Tibial nerve (tissue), 4 donors: ENCODE measurements at regions not wholly inside any gene's neighbourhood (a gene's known extent, or its start where the extent isn't known, plus 50 kb on each side); places are given as distances from the start of the nearest gene placed in this dataset.

Source experiments
- DNase-seq, 2 donors: peaks; one replicate each; pipeline ENCODE4 v3.0.0-alpha.2; 2019; ENCODE audit warnings: low spot score in 2 of 2
- H3K27ac ChIP-seq, 4 donors: fragments of 200-600 bp; sonication (generic) in 3 of 4; one replicate each; pipeline ENCODE4 v1.5.1; 2017 to 2019; ENCODE audit warnings: mild to moderate bottlenecking in 1 of 4
- H3K27me3 ChIP-seq, 2 donors: fragments of 200-600 bp; sonication (generic) in 1 of 2; one replicate each; pipeline versions ENCODE4 v1.5.1 to v1.6.0; 2017 to 2019
- H3K36me3 ChIP-seq, 3 donors: fragments of 200-600 bp; sonication (generic); one replicate each; pipeline ENCODE4 v1.5.1; 2018 to 2019
- H3K4me1 ChIP-seq, 4 donors: fragments of 200-600 bp; sonication (generic) in 3 of 4; one replicate each; pipeline ENCODE4 v1.5.1; 2017 to 2019
- H3K4me3 ChIP-seq, 4 donors: fragments of 200-600 bp; sonication (generic) in 3 of 4; one replicate each; pipeline ENCODE4 v1.5.1; 2017 to 2019; ENCODE audit warnings: mild to moderate bottlenecking in 1 of 4, moderate library complexity in 1 of 4
- H3K9me3 ChIP-seq, 4 donors: fragments of 200-600 bp; sonication (generic) in 3 of 4; one replicate each; pipeline ENCODE4 v1.5.1; 2017 to 2019
- EP300 ChIP-seq, 2 donors: sonication (generic); formaldehyde crosslinking; IDR thresholded peaks; one replicate each; pipeline ENCODE4 v1.6.1; 2017; ENCODE audit warnings: antibody characterized with exemption in 2 of 2, mild to moderate bottlenecking in 1 of 2
- POLR2A ChIP-seq, 2 donors: fragments of 450-650 bp; IDR thresholded peaks; one replicate each; pipeline ENCODE4 v1.6.1; 2017; ENCODE audit warnings: antibody characterized with exemption in 2 of 2, mild to moderate bottlenecking in 2 of 2, moderate library complexity in 2 of 2
- WGBS, 2 donors: methylation state at CpG; one replicate each; pipeline ENCODE4 v1.1.5; 2018; 5-methylcytosine and 5-hydroxymethylcytosine counted together
- TF ChIP-seq, protein P1 (sequence below), 5 experiments: fragments of 200-600 bp in 3 of 5; fragments of 450-650 bp in 2 of 5; sonication (generic) in 3 of 5; IDR thresholded peaks; one replicate each; pipeline ENCODE4 v1.5.1; 2016 to 2019; ENCODE audit warnings: antibody characterized with exemption in 5 of 5, mild to moderate bottlenecking in 3 of 5, moderate library complexity in 2 of 5

DNA sequence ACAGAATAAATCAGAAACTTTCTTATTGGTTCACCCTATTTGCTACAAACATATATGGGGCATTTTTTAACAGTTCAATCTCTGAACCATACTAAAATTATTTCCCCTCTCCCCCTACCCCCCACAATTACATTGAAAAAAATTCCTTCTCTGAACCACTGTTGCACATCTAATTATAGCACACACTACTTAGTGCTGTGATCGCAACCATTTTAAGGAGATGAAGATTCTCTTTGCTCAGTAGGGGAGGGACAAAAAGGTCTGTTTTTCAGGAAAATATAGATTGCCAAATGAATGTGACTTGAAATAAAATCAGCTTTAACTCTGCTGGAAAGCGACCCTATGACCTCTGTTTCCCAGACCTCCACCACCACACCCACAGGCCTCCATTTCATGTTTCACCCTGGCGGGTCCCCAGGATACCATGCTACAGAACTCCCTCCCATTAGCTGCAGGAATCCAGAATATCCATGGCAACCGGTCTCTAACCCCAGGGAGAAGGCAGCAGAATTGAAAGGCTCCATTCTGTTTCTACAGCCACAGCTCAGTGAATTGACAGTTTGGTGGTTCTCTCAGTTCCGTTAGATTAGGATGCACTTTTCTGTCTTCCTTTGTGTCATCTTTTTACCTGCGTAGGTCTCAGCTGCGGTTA lies 286.3 kb downstream of the TBC1D4 start:
- Histone ChIP-seq H3K27ac (peak overlapping the region in 1 of 4 donors; percentile 9), H3K9me3 (peaks cover 0 to 2% (median 0%) of the 10 kb centered on the region in 4 donors), H3K27me3 (no peaks in the 10 kb centered on the region), H3K36me3 (no peaks in the 10 kb centered on the region), H3K4me3 (no peak overlapping the region), H3K4me1 (peaks cover 0 to 34% (median 5%) of the 10 kb centered on the region in 4 donors)
- TF ChIP-seq POLR2A (IDR thresholded peaks at IDR 0.05) (no peak), EP300 (IDR thresholded peaks at IDR 0.05) (no peak)
- TF ChIP-seq, protein P1, sequence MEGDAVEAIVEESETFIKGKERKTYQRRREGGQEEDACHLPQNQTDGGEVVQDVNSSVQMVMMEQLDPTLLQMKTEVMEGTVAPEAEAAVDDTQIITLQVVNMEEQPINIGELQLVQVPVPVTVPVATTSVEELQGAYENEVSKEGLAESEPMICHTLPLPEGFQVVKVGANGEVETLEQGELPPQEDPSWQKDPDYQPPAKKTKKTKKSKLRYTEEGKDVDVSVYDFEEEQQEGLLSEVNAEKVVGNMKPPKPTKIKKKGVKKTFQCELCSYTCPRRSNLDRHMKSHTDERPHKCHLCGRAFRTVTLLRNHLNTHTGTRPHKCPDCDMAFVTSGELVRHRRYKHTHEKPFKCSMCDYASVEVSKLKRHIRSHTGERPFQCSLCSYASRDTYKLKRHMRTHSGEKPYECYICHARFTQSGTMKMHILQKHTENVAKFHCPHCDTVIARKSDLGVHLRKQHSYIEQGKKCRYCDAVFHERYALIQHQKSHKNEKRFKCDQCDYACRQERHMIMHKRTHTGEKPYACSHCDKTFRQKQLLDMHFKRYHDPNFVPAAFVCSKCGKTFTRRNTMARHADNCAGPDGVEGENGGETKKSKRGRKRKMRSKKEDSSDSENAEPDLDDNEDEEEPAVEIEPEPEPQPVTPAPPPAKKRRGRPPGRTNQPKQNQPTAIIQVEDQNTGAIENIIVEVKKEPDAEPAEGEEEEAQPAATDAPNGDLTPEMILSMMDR (IDR thresholded peaks at IDR 0.05) = no peak
- DNase-seq = no peak
- 30 to 33% methylated on average over 7 of the region's 7 CpGs for WGBS, 2 donors

DNA sequence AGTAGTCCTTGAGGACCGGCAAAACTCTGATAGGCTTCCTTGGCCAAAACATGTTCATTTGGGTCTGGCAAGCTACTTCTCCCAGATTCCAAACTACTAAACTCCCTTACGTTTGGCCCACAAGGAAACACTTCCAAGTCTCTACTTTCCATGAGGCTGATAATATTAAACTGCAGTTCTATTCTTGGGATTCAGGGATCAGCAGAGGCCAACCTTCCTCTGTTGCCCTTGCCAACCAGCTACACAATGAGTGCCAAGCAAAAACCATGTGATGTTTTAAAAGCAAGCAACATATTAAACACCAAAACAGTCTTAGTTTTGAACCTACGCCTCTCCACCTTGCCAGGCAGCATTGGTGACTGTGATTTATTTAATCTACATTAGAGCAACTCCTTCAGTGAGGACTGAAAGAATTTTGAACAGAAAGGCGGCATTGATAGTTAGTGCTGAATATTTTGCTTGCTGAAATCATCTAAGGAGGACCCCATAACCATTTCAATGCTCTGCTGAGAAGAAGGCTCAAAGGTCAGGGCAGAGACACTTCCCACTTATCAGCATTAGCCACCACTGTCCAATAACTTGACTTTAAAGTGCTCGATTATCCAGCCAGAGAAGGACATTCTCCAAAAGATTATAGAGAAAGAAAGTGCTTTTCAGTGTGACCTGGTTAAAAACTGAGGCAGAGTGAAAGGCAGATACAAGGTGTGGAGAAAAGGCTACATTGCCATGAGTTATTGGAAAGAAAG lies 287.1 kb downstream of the TBC1D4 start:
- Histone ChIP-seq H3K27ac (peak overlapping the region in 2 of 4 donors; percentile 9 to 10), H3K9me3 (peaks cover 0 to 3% (median 0%) of the 10 kb centered on the region in 4 donors), H3K4me3 (no peak overlapping the region), H3K4me1 (peaks cover 0 to 34% (median 5%) of the 10 kb centered on the region in 4 donors), H3K36me3 (no peaks in the 10 kb centered on the region), H3K27me3 (no peaks in the 10 kb centered on the region)
- DNase-seq = no peak
- no peak for TF ChIP-seq POLR2A (IDR thresholded peaks at IDR 0.05)
- TF ChIP-seq, protein P1 (IDR thresholded peaks at IDR 0.05) = no peak
- TF ChIP-seq EP300 (IDR thresholded peaks at IDR 0.05) = no peak
- 47 to 51% methylated on average over 5 of the region's 5 CpGs for WGBS, 2 donors

DNA sequence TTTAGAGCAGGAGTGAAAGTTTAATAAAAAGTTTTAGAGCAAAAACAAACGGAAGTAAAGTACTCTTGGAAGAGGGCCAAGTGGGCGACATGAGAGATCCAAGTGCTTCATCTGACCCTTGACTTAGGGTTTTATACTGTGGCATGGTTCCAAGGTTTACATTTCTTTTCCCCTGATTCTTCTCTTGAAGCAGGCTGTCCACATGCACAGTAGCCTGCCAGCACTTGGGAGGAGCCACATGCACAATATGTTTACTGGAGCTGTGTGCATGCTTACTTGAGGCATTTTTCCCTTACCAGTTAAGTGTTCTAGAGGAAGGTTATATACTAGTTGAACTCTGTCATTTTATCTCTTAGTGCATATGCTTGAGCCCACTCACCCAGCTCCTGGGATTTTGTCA lies 295.6 kb downstream of the TBC1D4 start:
- WGBS, 2 donors = 7% methylated on average over 2 of the region's 2 CpGs
- no peak overlapping the region for H3K4me3 ChIP-seq
- no peaks in the 10 kb centered on the region for H3K4me1 ChIP-seq
- TF ChIP-seq POLR2A (IDR thresholded peaks at IDR 0.05) (no peak), EP300 (IDR thresholded peaks at IDR 0.05) (no peak)
- TF ChIP-seq, protein P1 (IDR thresholded peaks at IDR 0.05) = no peak
- H3K27ac ChIP-seq = no peak overlapping the region
- H3K9me3 ChIP-seq = peaks cover 0 to 24% (median 0%) of the 10 kb centered on the region in 4 donors
- no peaks in the 10 kb centered on the region for H3K36me3 ChIP-seq
- H3K27me3 ChIP-seq = no peaks in the 10 kb centered on the region
- no peak for DNase-seq

DNA sequence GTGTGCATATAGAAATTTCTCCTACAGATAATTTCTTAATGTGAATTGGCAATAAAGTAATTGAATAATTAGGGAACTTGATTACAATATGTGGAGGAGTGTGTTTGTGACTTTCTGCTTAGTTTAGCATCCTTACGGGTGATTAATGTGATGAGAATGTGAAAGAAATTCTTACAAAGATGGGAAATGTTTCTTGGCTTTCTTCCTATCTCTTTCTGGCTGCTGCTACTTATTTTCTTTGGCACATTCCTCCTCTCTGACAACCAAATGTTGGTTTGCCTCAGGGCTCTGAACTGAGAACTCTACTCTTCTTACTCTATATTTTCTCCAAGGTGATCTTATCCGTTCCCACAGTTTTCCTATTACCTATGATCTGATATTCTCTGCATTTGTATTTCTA lies 300.1 kb downstream of the TBC1D4 start:
- no peak overlapping the region for H3K4me3 ChIP-seq
- WGBS, 2 donors = 30 to 38% methylated on average over 2 of the region's 2 CpGs
- no peak for DNase-seq

More for the DNA sequence above, 300.1 kb downstream of the TBC1D4 start:
- H3K27me3 ChIP-seq = no peaks in the 10 kb centered on the region
- no peak overlapping the region for H3K27ac ChIP-seq
- no peak for TF ChIP-seq POLR2A (IDR thresholded peaks at IDR 0.05)
- TF ChIP-seq EP300 (IDR thresholded peaks at IDR 0.05) = no peak
- TF ChIP-seq, protein P1 (IDR thresholded peaks at IDR 0.05) = no peak
- H3K36me3 ChIP-seq = no peaks in the 10 kb centered on the region
- no peaks in the 10 kb centered on the region for H3K4me1 ChIP-seq
- H3K9me3 ChIP-seq = peaks cover 0 to 21% (median 0%) of the 10 kb centered on the region in 4 donors
